NT2/D1 (cell line): ENCODE measurements at regions not wholly inside any gene's neighbourhood (a gene's known extent, or its start where the extent isn't known, plus 50 kb on each side); places are given as distances from the start of the nearest gene placed in this dataset.

Experiments
- DNase-seq: peaks from one replicate; pipeline ENCODE4 v3.0.0-alpha.2; 2011; ENCODE audit warnings: low read depth, low spot score
- H3K27me3 ChIP-seq: 2 replicates; pipeline ENCODE4 v1.6.0; 2011; ENCODE audit warnings: mild to moderate bottlenecking; ENCODE audit not compliant: insufficient read length, insufficient read depth
- H3K36me3 ChIP-seq: 2 replicates; pipeline ENCODE4 v1.6.1; 2011; ENCODE audit warnings: mild to moderate bottlenecking, low read length, mixed read lengths; ENCODE audit not compliant: insufficient read depth, insufficient read length
- H3K4me1 ChIP-seq: 2 replicates; pipeline ENCODE4 v1.5.1; 2011; ENCODE audit not compliant: insufficient read depth, insufficient read length
- H3K4me3 ChIP-seq: 2 replicates; pipeline ENCODE4 v1.5.1; 2011; ENCODE audit warnings: low read depth; ENCODE audit not compliant: insufficient read length
- H3K9ac ChIP-seq: 2 replicates; pipeline ENCODE4 v1.6.0; 2011; ENCODE audit warnings: low read depth; ENCODE audit not compliant: insufficient read length
- H3K9me3 ChIP-seq: 2 replicates; pipeline ENCODE4 v1.5.1; 2011; ENCODE audit warnings: mild to moderate bottlenecking, low read length; ENCODE audit not compliant: insufficient read depth
- SUZ12 ChIP-seq: IDR thresholded peaks from 2 replicates; pipeline ENCODE4 v1.6.1; 2011; ENCODE audit not compliant: insufficient read length, insufficient read depth; ENCODE audit errors: extremely low read depth
- YY1 ChIP-seq: IDR thresholded peaks from 2 replicates; pipeline ENCODE4 v1.6.1; 2011; ENCODE audit not compliant: insufficient read length, insufficient read depth
- ZNF274 ChIP-seq: IDR thresholded peaks from 2 replicates; pipeline ENCODE4 v1.6.1; 2011; ENCODE audit warnings: mild to moderate bottlenecking, low read depth, low read length

DNA sequence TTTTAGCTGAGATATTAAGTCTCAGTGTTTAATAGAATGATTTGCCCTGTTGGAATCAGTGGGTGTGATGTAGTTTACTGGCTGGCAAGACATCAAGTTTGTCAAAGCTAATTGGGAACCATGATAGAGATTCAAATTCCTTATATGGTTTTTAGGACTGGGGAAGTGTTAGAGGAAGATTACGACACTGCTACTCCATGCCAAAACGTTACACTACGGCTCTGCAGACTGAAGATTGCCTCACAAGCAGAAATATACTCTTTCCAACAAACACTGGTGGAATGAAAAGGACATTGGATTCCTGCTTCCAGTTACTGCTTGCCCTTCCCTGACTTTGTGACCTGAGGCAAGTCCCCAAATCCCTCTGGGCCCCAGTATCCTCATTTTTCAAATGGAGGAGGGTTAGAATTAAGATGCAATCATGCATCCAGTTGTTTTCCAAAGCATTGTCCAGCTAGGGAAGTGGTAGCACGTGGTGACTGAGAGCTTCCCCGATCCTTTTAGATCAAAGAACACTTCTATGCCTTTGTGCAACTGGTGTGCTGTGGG lies 147.6 kb downstream of the CDC42EP3 start:
- Histone ChIP-seq H3K4me1 (no peaks in the 10 kb centered on the region), H3K9me3 (no peaks in the 10 kb centered on the region), H3K36me3 (no peaks in the 10 kb centered on the region), H3K4me3 (no peak overlapping the region), H3K27me3 (no peaks in the 10 kb centered on the region), H3K9ac (no peak overlapping the region)
- TF ChIP-seq ZNF274, result no peak
- no peak for TF ChIP-seq SUZ12
- no peak for TF ChIP-seq YY1
- no peak for DNase-seq

GRCh38 chr2:37526323-37526722 lies 145.1 kb downstream of the CDC42EP3 start:
- H3K27me3 ChIP-seq, result no peaks in the 10 kb centered on the region
- no peaks in the 10 kb centered on the region for H3K4me1 ChIP-seq
- DNase-seq, result no peak

DNA sequence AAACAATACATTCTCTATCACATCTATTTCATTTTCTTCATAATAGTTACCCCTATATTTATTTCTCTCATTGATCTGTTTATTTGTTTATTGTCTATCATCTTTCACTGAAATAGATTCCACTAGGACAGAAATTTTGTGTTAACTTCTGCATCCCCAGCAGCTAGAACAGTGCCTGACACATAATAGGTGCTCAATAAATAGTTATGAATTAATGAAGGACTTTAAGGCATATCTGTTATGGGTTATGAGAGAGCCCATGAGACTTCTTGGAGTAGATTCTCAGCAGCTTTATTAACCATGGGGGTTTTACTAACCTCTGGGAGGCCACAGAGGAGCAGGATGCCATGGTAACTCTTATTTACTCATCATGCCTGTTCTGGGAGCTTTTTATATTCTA lies 144.6 kb downstream of the CDC42EP3 start:
- H3K27me3 ChIP-seq, result no peaks in the 10 kb centered on the region
- TF ChIP-seq YY1 (no peak), ZNF274 (no peak), SUZ12 (no peak)
- H3K9me3 ChIP-seq, result no peaks in the 10 kb centered on the region
- H3K36me3 ChIP-seq, result no peaks in the 10 kb centered on the region
- no peaks in the 10 kb centered on the region for H3K4me1 ChIP-seq
- DNase-seq, result no peak
- H3K4me3 ChIP-seq, result no peak overlapping the region
- H3K9ac ChIP-seq, result no peak overlapping the region

More at GRCh38 chr2:37526323-37526722, 145.1 kb downstream of the CDC42EP3 start:
- Histone ChIP-seq H3K9me3 (no peaks in the 10 kb centered on the region), H3K9ac (no peak overlapping the region), H3K4me3 (no peak overlapping the region), H3K36me3 (no peaks in the 10 kb centered on the region)
- TF ChIP-seq SUZ12 (no peak), YY1 (no peak), ZNF274 (no peak)

DNA sequence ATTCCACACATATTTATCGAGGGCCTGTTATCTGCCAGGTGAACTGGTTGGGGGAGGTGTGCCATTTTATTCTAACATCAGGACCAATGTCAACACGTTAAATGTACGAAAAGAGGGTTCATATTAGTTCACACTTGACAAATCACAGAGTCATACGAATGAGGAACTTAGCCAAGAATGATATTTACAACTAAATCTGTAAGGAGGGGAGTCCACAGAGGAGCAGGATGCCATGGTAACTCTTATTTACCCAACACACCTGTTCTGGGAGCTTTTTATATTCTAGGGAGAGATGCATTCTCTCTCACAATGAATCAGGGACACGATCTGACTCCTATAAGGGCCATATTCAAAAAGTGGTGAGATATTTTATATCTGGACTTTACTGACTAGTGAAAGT lies 144.1 kb downstream of the CDC42EP3 start:
- H3K4me1 ChIP-seq, result no peaks in the 10 kb centered on the region
- DNase-seq, result no peak
- no peaks in the 10 kb centered on the region for H3K9me3 ChIP-seq
- TF ChIP-seq YY1 (no peak), SUZ12 (no peak), ZNF274 (no peak)
- no peak overlapping the region for H3K4me3 ChIP-seq
- H3K9ac ChIP-seq, result no peak overlapping the region
- H3K36me3 ChIP-seq, result no peaks in the 10 kb centered on the region
- H3K27me3 ChIP-seq, result no peaks in the 10 kb centered on the region

GRCh38 chr2:37529830-37530415 lies 141.5 kb downstream of the CDC42EP3 start:
- Histone ChIP-seq H3K4me1 (no peaks in the 10 kb centered on the region), H3K27me3 (no peaks in the 10 kb centered on the region)
- TF ChIP-seq SUZ12 (no peak), ZNF274 (no peak), YY1 (no peak)

GRCh38 chr2:37532503-37532902 lies 138.9 kb downstream of the CDC42EP3 start:
- Histone ChIP-seq H3K36me3 (no peaks in the 10 kb centered on the region), H3K27me3 (no peaks in the 10 kb centered on the region), H3K4me3 (no peak overlapping the region), H3K9ac (no peak overlapping the region), H3K9me3 (no peaks in the 10 kb centered on the region), H3K4me1 (no peaks in the 10 kb centered on the region)
- no peak for TF ChIP-seq ZNF274
- TF ChIP-seq YY1, result no peak
- no peak for TF ChIP-seq SUZ12
- DNase-seq, result no peak

More at GRCh38 chr2:37529830-37530415, 141.5 kb downstream of the CDC42EP3 start:
- no peak overlapping the region for H3K9ac ChIP-seq
- DNase-seq, result no peak
- no peaks in the 10 kb centered on the region for H3K9me3 ChIP-seq
- no peaks in the 10 kb centered on the region for H3K36me3 ChIP-seq
- H3K4me3 ChIP-seq, result no peak overlapping the region

GRCh38 chr2:37537316-37537715 lies 134.1 kb downstream of the CDC42EP3 start:
- Histone ChIP-seq H3K4me1 (no peaks in the 10 kb centered on the region), H3K9me3 (no peaks in the 10 kb centered on the region), H3K9ac (no peak overlapping the region), H3K27me3 (no peaks in the 10 kb centered on the region), H3K4me3 (no peak overlapping the region), H3K36me3 (no peaks in the 10 kb centered on the region)
- no peak for TF ChIP-seq ZNF274
- no peak for TF ChIP-seq SUZ12
- no peak for TF ChIP-seq YY1
- no peak for DNase-seq
